ENCODE measurements at regions not wholly inside any gene's neighbourhood (a gene's known extent, or its start where the extent isn't known, plus 50 kb on each side); places are given as distances from the start of the nearest gene placed in this dataset.

DNA sequence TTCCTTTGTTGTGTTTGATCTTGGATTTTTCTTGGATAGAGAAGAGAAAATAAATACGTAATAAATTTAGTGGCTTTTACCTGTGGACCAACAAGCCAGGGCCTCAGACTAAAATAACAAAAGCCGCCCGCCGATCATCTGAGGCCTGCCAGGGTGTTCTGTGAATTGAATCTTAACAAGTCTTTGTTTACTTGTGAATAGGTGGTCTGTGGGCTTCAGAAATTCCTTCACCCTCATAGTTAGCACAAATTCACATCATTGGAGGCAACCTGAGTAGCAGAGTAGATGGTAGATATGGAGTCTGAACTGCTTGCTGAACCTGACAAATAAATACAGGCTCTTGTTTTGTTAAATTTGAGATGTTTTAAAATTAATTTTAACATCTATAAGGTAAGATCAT is 176.3 kb upstream of the MTNR1B start:
- TF ChIP-seq POLR2A (IDR thresholded peaks at IDR 0.05; ENCODE audit: low read length) (no peak), GATA1 (IDR thresholded peaks at IDR 0.05; ENCODE audit: low read depth, low read length) (no peak)
